Fibroblast of lung (primary cell): ENCODE measurements at regions not wholly inside any gene's neighbourhood (a gene's known extent, or its start where the extent isn't known, plus 50 kb on each side); places are given as distances from the start of the nearest gene placed in this dataset.

ENCODE experiments used
- EZH2 ChIP-seq: IDR thresholded peaks from 2 replicates; pipeline ENCODE4 v1.5.1; 2012; ENCODE audit warnings: low read length, control low read depth, mild to moderate bottlenecking; ENCODE audit errors: missing control alignments
- TF ChIP-seq, protein P1 (sequence below), 2 donors: IDR thresholded peaks in 1 of 2; conservative IDR thresholded peaks in 1 of 2; 1 replicate in 1 of 2; 2 replicates in 1 of 2; pipeline ENCODE4 v1.5.1; 2011 to 2012; ENCODE audit warnings: low read length in 2 of 2, control low read depth in 1 of 2, inconsistent platforms in 1 of 2, low read depth in 1 of 2, mild to moderate bottlenecking in 1 of 2

DNA sequence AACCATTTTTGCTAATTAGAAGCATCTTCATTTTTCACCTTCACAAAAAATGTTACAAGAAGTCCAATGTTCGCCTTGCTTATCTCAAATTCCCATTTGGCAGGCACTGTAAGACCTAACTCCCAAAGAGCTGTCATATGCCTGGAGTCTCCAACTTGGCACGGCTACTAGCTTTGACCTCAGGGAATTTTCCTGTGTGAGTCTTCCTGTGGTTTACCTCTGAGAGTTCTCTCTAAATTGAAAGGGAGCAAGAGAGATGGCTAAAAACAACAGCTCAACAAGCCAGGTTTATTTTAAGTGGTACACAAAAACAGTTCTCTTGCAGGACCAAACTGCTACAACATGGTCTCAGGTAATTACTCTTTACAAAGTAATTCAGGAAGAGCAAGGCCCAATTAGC is 756.0 kb upstream of the ADGRL2 start:
- TF ChIP-seq, protein P1, sequence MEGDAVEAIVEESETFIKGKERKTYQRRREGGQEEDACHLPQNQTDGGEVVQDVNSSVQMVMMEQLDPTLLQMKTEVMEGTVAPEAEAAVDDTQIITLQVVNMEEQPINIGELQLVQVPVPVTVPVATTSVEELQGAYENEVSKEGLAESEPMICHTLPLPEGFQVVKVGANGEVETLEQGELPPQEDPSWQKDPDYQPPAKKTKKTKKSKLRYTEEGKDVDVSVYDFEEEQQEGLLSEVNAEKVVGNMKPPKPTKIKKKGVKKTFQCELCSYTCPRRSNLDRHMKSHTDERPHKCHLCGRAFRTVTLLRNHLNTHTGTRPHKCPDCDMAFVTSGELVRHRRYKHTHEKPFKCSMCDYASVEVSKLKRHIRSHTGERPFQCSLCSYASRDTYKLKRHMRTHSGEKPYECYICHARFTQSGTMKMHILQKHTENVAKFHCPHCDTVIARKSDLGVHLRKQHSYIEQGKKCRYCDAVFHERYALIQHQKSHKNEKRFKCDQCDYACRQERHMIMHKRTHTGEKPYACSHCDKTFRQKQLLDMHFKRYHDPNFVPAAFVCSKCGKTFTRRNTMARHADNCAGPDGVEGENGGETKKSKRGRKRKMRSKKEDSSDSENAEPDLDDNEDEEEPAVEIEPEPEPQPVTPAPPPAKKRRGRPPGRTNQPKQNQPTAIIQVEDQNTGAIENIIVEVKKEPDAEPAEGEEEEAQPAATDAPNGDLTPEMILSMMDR (conservative IDR thresholded peaks at IDR 0.05 in 1 of 2, IDR thresholded peaks at IDR 0.05 in 1 of 2; ENCODE audit: low read depth in 1 of 2, low read length in 2 of 2), result no peak
- TF ChIP-seq EZH2, result no peak
